ENCODE measurements at regions not wholly inside any gene's neighbourhood (a gene's known extent, or its start where the extent isn't known, plus 50 kb on each side); places are given as distances from the start of the nearest gene placed in this dataset.

- no peak for TF ChIP-seq TAF7 (optimal IDR thresholded peaks at IDR 0.05; ENCODE audit: borderline replicate concordance, low read depth, low read length)
- TF ChIP-seq SP2 (IDR thresholded peaks at IDR 0.05; ENCODE audit: low read length) = no peak
- TF ChIP-seq E2F6 (IDR thresholded peaks at IDR 0.05) = no peak
- no peak for TF ChIP-seq HDAC6 (IDR thresholded peaks at IDR 0.05; ENCODE audit: low read depth, low read length)
- no peak for TF ChIP-seq SIN3A (conservative IDR thresholded peaks at IDR 0.05 in 1 of 2, IDR thresholded peaks at IDR 0.05 in 1 of 2; ENCODE audit: low read depth in 1 of 2, low read length in 2 of 2)
- TF ChIP-seq TEAD4 (IDR thresholded peaks at IDR 0.05; ENCODE audit: low read depth, low read length) = no peak
These were observed 51.4 kb upstream of the BLCAP start (continued) for GRCh38 chr20:37579106-37579505.

All from H1 (cell line).